COLO668 (cell line): ENCODE measurements at regions not wholly inside any gene's neighbourhood (a gene's known extent, or its start where the extent isn't known, plus 50 kb on each side); places are given as distances from the start of the nearest gene placed in this dataset.
A peak's percentile ranks its signal among the peaks of the same experiment; 100 is the strongest.

ENCODE experiments used
- DNase-seq: peaks from one replicate; lab custom pipeline; 2025; ENCODE audit not compliant: unreplicated experiment; lab: John Stamatoyannopoulos, UW

DNA sequence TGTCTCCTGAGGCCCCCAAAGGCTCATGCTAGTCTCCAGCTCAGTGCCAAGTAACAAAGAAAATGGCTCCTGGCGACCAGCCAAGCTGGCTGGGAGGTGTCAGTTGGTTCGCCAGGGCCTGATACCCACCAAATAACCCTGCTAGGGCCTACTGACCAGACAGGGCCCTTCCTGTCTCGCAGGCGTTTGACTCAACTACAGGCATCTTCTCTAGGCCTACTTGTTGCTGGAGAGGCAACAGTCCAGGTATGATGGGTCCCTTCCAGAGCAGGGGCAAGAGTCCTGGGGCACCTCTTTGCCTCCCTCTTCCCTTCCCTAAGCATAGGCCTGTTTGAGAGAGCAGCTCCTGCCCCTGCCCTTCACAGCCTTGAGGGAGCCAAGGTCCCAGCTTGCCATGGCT lies 147.9 kb upstream of the VANGL1 start:
- no peak for DNase-seq

DNA sequence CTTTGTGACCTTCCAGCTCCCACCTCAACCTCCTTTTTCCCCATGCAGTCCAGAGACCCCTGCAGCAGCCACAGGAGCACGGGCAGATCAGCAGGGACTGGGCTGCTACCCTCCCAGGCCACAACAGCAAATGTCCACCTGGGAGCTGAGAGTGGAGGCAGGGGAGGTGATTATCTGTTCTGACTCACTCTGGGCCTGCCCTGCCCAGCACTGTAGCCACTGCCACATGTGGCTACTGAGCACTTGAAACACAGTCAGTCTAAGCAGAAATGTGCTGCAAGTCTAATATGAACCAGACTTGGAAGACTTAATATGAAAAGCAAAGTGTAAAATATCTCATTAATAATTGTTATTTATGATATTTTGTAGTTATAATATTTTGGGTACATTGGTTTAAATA lies 148.9 kb upstream of the VANGL1 start:
- no peak for DNase-seq

DNA sequence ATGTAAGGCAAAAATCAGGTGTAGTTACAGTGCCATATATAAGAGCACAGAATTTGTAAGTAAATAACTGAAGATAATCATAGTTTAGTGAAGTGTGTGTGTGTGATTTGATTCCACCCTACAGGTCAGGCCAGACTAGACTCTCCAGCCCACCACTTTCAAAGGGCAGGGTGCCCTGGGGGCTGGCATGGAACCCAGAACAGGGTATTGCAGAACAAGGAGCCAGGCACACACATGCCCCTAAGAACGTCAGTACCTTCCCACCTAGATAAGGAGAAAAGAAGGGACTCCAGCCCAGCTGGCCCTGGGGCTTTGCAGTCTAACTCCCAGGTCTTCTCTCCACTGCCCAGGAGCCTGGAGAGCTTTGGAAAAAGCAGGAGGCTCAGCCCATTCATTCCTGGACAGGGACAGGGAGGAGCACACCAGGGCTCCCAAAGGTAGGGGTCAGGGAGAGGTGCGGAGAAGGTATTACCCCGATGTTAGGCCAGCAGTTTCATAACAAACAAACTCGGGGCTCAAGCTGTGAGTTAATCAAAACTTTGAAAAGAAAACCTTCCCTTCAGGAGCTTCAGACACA lies 149.7 kb upstream of the VANGL1 start:
- no peak for DNase-seq

DNA sequence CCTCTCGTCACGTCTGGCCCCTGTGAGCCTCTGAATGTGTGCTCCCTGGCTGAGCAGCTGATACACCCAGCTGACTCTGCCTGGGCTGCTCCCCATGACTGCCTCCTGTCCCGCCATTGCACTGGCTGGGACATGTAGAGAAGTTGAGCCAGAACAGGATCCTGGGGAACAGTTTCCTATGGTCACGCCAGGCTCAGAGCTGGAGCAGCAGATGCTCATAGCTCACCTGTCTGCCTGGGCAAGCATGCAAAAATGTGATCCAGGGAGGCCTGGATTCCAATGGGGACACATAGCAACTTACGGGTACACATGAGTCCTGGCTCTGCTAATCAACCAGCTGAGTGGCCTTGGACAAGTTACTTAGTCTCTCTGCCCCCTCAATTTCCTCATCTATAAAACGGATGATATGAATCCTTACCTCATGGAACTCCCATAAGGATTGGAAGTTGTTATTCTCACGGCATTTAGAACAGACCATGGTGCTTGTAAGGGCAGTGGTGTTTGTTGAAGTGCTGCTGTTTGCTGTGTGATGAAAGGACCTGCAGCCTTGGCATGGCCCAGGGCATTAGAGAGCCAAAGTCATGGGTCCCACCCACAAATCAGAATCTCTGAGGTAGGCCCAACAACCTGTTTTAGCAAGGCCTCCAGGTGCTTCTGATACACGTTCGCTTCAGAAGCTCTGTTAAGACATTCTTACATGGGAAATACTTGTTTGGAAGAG lies 150.3 kb upstream of the VANGL1 start:
- no peak for DNase-seq

DNA sequence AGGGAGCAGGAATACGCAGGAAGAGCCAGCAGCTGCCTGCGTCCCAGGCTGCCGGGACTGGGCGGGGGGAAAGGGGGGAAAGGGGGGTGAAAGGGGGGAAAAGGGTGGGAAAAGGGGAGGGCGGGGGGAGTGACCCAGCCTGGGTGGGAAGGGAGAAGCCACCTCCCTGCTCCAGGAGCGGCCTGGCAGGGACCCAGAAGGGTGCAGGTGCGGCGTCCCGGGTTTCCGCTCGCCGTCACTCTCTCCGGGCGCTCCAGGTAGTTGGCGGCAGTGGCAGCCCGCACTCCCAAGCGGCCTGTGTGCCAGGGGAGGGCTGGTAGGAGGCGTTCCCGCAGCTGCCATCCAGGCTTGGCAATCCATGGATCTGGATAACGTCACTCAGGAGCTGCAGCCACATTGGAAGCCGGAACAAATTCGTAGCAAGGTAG lies 141.0 kb upstream of the NGF start:
- peak; percentile 85 for DNase-seq

DNA sequence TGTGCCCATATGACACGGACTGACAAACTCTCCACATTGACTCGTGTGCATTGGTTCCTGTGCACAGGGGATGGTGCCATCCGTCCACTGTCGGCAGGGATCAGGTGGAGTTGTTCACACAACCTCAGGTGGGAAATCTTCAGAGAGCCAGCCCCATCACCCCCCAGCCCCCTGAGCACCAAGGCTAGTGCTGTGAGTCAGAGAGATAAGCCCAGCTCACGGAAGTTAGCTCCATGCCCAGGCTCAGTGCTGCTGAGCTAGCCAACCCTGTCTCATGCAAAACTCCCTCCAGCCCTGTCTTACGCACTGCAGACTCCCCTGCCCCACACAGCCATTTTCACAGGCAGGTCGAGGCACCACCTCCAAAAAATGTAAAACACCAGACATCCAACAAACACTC lies 139.0 kb upstream of the NGF start:
- no peak for DNase-seq

DNA sequence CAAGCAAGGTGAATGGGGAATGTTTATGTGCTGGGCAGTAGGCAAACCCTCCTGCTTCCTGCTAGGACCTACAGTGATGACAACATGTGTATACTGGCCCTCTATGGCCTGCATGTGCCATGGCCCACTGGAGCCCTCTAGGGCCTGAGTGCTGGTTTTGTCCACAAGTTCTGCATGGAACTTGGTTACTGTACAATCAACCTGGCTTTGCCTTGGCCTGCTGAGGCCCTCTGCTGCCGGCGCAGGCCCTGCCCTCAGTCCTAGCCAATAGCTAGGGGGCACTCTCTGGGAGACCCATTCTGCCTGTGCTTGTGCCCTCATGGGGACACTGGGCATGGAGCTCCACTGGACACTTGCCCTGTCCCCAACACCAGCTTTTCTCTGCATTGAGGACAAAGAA lies 138.6 kb upstream of the NGF start:
- DNase-seq, result no peak

DNA sequence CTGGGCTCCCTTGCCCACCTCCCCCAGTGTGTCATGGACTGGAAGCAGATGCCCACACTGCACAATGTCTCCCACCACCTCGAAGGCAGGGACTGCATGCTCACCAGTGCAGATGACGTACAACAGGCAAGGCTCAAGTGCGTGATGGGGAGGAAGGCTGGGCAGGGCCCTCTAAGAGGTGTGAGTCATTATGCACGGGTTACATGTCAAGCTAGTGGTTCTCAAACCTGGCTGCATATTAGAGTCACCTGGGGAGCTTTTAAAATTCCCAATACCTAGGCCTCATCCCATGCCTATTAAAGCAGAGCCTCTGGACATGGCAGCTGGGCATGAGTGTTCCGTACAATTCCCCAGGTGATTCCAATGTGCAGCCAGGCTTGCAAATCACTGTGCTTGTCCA lies 137.9 kb upstream of the NGF start:
- no peak for DNase-seq

DNA sequence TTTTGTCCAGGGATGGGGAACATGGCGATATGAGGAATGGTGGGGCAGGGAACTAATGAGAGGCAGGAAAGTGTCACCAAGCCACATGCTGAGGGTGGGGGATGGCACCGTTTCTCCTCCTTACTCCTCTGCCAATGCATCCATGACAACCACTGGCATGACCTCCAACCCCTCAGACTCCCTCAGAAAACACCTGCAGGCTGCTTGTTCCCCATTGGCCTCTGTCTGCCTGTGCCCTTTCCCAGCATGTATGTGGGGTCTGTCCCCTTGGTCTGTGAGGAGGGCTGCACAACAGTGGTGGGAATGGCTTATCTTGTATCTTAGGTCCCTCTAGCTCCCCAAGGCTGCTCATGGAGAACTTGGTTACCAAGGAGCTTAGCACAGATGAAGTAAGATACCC lies 137.2 kb upstream of the NGF start:
- DNase-seq, result no peak

DNA sequence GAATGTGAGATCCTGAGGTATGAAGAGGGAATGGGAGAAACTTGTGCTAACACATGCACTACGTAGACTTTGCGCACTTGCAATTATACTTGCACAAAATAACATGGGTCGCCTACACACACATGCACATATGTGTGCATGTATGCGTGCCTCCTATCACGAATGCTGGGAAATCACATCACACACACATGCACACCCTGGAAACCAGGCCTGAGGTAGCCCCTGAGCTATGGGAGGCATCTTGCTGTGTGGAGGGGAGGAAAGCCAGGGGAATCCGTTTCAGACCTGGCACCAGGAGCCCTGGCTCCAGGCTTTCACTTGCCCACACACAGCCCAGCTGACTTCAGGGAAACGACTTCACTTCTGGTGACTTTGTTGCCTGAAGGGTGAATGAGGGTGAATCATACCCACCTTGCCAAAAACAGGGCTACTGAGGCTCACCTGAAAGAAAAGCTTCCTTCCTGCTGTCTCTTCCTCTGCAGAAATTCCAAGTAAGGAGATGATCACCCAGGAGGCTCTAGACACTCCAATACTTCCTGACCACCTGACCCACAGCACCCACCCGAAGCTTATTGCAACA lies 136.0 kb upstream of the NGF start:
- DNase-seq, result no peak

DNA sequence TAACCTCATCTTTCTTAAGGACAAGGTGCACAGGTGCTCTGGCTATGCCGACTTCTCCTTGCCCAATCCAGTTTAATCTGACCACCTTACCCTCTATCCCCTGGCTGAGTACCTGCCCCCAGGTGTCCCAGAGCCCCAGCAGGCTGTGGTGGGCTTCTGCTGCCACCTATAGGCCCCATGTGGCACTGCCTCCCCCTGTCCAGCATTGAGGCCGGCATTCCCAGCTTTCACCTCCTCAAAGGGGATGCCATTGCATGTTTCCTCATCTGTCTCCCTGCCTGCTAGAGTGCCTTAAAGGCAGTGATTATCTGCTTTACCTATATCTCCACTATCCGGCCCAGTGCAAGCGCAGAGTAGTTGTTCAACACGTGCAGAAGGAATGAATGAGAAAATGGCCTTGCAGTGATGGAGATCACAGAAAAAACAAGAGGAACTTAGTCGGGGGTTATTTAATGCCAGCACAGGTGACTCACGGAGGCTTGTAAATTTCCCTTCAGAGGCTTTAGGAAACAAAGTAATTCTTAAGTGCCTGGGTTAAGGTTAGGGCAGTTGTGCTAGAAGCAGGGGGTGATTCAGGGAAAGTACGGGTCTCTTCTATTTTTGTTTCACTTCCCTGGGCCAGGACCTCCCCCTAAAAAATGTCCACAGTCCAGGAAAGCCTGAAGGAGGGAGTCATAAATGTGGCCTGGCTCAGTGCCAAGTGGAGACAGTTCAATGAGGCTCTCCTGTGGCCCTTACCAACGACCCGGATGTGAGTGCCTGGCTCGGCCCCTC lies 131.8 kb upstream of the NGF start:
- peak; percentile 91 for DNase-seq

DNA sequence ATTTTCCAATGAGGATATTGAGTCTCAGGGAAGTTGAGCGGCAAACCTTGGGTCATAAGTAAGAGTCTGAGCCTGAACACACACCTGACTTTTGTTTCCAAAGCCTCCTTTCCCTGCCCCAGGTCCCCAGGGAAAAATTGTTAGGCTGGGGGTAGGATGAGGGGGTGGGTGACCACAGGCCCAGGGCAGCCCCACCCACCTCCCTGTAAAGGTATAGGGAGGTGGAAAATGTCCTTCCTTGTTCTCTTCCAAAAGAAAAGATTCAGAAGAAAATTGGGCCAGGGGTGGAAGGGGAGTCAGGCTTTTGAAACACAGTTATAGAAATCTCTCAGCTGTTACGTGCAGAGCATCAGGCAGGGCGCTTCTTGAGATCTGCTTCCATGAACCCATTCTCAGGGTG lies 129.7 kb upstream of the NGF start:
- DNase-seq, result no peak

DNA sequence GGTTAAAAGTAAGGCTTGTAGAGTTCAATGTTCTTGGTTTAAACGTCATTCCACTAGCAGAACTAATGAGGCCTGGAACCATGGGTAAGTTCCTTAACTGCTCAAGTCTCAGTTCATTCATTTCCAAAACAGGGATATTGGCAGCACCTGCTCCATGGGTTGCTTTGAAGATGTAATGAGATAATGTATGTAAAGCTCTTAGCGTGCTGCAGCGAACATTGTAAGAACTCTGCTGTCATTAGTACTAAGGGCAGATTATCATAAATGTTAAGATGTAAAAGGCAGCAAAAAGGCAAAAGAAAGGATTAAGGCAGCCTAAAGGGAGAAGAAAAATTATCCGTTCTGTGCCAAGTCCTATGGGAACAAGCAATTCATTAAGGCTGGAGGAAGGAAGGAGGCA lies 129.1 kb upstream of the NGF start:
- no peak for DNase-seq

DNA sequence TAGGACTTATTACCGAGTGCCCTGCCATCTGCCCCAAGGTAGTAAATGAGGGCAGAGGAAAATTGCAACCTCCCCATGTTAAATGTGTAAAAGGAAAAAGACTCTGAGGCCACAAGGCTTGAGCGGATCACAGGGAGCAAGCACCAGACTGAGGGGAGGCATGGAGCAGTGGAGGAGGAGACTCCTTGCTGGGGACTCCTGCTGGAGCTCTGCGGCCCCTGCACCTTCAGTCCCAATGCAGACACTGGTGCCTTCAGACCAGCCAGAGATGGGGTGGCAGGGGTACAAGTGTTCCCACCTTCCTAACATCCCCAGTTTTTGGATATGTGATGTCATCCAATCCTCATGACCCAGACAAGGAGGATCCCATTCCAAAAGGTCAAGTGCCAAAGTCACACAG lies 128.4 kb upstream of the NGF start:
- no peak for DNase-seq

DNA sequence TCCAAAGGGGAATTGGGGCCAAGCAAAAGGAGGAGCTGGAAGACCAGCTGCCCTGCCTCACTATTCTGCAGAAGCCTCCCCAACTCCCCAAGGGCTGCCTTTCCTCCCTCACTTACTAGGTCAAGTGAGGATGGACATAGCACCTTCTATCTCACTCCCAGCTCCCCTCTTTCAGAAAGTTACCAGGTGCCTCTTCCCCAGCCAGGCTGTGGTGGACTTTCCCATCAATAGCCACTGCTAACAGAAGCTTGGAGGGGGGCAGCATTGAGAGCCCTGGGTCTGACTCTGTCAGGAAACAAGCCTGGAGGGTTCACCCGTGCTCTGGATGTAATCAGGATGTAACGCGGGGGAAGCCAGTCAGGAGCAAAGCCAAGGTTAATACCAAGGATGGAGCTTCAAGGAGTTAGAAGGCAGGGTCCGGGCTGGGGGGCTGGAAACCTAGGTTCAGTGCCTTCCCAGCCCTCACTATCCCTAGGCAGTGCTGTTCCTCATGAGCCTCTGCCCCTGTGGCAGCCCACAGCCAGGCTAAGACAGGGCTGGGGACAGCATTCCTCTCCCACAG lies 127.8 kb upstream of the NGF start:
- no peak for DNase-seq

DNA sequence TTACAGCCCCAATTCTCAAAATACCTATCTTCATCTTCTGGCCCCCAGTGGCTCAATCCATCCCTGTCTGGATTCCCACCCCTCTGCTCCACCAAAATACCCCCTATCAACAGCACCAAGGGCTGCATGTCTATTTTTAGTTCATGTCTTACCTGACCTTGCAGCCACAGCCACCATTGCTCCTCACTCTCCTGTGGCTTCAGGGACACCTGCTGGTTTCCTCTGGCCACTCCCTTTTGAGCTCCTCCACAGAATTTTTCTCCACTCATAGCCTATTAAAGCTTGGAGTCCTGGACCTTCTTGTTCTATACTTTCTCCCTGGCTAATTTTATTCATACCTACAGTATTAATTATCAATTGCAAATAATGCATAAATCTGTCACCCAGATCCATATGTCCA lies 125.3 kb upstream of the NGF start:
- DNase-seq, result peak; percentile 68

DNA sequence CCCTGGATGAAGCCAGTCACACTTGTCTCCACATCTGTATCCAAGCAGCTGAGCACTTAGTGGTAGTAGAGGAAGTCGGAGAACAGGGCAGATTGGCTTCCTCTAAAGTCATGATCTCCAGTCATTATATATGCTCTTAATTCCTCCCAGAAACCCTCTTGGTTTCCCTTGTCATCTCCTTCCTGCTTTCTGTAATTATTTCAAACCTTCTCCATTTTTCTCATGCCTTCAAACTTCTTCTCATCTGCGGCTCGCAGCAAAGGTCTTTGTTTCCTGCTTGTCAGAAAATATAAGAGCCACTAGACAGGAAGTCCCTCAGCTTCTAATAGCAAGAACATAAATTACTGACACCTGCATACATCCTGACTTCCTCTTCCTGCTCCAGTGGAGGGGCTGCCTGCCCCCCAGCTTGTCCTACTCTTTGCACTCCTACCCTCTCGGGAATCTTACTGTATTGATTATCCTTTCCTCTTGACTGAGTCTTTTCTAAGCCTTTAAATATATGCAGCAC lies 124.6 kb upstream of the NGF start:
- DNase-seq, result no peak

DNA sequence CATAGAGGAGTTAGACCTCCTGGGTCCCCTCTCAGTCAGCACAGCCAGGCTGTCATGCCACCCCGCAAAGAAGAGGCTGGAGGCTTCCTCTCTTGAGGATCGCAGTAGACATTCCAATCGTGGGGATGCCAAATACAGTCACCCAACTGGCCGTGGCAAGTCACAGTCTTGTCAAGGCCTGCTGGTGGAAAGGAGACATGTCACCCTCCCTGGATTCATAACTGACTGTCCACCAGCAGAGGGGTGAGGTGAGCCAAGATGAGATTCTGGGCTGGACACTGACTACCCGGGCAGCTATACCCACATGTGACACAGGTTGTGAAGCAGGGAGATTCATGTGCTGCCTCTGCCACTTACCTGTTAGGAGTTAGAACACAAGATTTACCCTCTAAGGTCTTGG lies 123.5 kb upstream of the NGF start:
- no peak for DNase-seq

DNA sequence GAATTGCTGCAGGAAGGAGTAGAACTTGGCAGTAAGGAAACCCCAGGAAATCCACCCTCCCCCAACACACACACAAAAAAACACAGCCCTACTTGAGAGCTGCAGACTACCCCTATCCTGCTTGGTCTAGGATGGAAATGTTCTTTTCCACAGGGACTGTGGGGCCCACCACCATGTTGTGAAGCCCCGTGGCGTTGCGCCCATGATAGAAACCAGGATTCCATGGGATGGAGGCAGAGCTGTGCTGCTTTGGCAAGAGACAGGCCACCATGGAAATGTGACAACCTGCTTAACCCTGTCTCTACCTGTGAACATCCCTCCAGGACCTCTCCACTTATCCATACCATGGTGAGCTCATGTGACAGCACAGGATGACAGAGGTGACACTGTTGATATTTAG lies 121.1 kb upstream of the NGF start:
- DNase-seq, result no peak

DNA sequence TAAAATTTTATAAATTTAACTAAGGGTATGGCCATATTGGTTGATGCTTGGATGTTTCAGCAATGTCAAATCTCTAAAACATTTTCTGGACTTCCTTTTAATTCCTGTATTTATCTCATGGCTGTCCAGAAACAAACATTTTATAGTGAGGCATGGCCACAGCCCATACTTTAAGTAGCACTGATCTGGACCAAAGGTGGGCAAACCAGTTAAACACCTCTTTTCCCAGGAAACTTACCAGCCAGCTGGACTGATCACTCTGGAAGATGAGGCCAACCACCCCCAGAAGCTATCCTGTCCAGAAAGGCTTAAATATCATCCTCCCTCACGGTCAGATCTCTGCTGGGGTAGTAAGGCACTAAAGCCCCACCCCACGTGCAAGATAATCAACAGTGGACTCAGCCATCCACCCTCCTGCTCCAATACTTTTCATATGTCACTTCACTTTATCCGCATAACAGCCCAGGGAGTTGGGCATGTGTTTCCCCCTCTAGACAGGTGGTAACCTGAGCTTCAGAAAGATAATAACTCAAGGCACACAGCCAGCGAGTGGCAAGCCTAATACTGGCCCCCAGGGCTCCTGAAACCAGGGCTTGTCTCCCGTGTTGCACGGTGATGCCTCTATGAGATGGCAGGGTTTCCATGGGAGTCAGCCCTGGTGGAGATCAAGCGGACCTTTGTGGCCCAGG lies 120.5 kb upstream of the NGF start:
- DNase-seq, result peak; percentile 26

DNA sequence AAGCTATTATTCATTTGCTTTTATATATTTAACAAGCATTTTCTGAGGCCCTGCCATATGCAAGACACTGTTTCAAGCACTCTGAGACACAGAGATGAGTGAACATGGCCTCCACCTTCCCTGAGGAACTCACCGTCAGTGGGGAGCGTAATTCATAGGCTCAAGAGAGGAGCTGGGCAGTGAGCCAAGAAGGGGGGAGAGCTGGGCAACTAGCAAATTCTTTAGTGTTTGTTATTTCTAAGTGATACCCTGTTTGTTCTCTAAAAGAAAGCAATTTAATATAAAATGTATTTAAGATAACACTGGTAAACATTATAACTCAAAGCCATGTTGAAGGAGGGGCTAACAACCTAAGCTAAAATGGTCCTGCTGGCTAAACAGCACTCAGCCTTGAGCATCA lies 119.2 kb upstream of the NGF start:
- peak; percentile 34 for DNase-seq
